ENCODE measurements at regions not wholly inside any gene's neighbourhood (a gene's known extent, or its start where the extent isn't known, plus 50 kb on each side); places are given as distances from the start of the nearest gene placed in this dataset.

DNA sequence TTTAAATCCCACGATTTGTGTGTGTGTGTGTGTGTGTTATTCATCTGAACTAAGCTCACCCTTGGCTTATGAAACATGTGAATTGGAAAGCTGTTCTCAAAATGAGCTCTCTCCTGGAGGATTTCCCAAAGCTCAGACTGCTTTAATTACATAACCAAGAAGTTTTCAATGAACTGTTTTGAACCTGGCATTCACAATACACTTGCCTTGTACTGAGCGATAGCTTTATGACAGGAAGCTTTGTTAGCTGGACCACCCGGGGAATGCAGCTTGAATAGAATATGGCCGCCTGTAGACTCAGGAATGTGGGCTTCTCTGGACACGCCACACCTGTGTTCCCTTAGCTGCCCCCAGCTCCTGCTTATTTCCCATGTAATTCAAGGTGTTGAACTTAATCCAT lies 71.4 kb upstream of the PREP start:
- TF ChIP-seq POLR2A (IDR thresholded peaks at IDR 0.05) = no peak
- TF ChIP-seq, protein P1, sequence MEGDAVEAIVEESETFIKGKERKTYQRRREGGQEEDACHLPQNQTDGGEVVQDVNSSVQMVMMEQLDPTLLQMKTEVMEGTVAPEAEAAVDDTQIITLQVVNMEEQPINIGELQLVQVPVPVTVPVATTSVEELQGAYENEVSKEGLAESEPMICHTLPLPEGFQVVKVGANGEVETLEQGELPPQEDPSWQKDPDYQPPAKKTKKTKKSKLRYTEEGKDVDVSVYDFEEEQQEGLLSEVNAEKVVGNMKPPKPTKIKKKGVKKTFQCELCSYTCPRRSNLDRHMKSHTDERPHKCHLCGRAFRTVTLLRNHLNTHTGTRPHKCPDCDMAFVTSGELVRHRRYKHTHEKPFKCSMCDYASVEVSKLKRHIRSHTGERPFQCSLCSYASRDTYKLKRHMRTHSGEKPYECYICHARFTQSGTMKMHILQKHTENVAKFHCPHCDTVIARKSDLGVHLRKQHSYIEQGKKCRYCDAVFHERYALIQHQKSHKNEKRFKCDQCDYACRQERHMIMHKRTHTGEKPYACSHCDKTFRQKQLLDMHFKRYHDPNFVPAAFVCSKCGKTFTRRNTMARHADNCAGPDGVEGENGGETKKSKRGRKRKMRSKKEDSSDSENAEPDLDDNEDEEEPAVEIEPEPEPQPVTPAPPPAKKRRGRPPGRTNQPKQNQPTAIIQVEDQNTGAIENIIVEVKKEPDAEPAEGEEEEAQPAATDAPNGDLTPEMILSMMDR (IDR thresholded peaks at IDR 0.05) = no peak

All from body of pancreas (tissue), 4 donors.